IPS-18a (cell line): ENCODE measurements at regions not wholly inside any gene's neighbourhood (a gene's known extent, or its start where the extent isn't known, plus 50 kb on each side); places are given as distances from the start of the nearest gene placed in this dataset.
"Not testable (repeated sequence)": the region's sequence is repeated elsewhere in the genome, so short reads cannot be mapped to it uniquely, and the experiment has no call there.

ENCODE experiments used
- H3K27ac ChIP-seq: one replicate; pipeline ENCODE4 v1.5.1; 2013; ENCODE audit warnings: low read length
- H3K27me3 ChIP-seq: one replicate; pipeline ENCODE4 v1.6.1; 2013; ENCODE audit warnings: mild to moderate bottlenecking, low read length; ENCODE audit not compliant: control insufficient read depth, insufficient read depth
- H3K36me3 ChIP-seq: one replicate; pipeline ENCODE4 v1.6.1; 2013; ENCODE audit warnings: low read depth, low read length; ENCODE audit not compliant: control insufficient read depth
- H3K4me1 ChIP-seq: one replicate; pipeline ENCODE4 v1.6.1; 2013; ENCODE audit warnings: low read depth, low read length; ENCODE audit not compliant: control insufficient read depth
- H3K4me3 ChIP-seq: one replicate; pipeline ENCODE4 v1.5.1; 2013; ENCODE audit warnings: low read length
- H3K9ac ChIP-seq: one replicate; pipeline ENCODE4 v1.6.1; 2013; ENCODE audit warnings: mild to moderate bottlenecking, low read length, moderate library complexity
- H3K9me3 ChIP-seq: one replicate; pipeline ENCODE4 v1.6.1; 2013; ENCODE audit warnings: low read depth, low read length; ENCODE audit not compliant: control insufficient read depth

- H3K4me1 ChIP-seq: no peaks in the 10 kb centered on the region
- H3K9ac ChIP-seq: no peak overlapping the region
- no peaks in the 10 kb centered on the region for H3K27me3 ChIP-seq
- H3K27ac ChIP-seq: no peak overlapping the region
- no peaks in the 10 kb centered on the region for H3K36me3 ChIP-seq
- no peak overlapping the region for H3K4me3 ChIP-seq
- H3K9me3 ChIP-seq: no peaks in the 10 kb centered on the region
Observed at GRCh38 chr7:13007331-13007730, 319.9 kb downstream of the ARL4A start.

- Histone ChIP-seq H3K27me3 (no peaks in the 10 kb centered on the region), H3K4me1 (no peaks in the 10 kb centered on the region), H3K4me3 (no peak overlapping the region), H3K9ac (no peak overlapping the region), H3K9me3 (no peaks in the 10 kb centered on the region), H3K36me3 (no peaks in the 10 kb centered on the region), H3K27ac (no peak overlapping the region)
Observed at GRCh38 chr7:13009517-13009916, 322.1 kb downstream of the ARL4A start.

- H3K9me3 ChIP-seq: no peaks in the 10 kb centered on the region
- H3K36me3 ChIP-seq: no peaks in the 10 kb centered on the region
- H3K4me1 ChIP-seq: peaks cover 20% of the 10 kb centered on the region
- no peaks in the 10 kb centered on the region for H3K27me3 ChIP-seq
- H3K27ac ChIP-seq: no peak overlapping the region
- no peak overlapping the region for H3K9ac ChIP-seq
- no peak overlapping the region for H3K4me3 ChIP-seq
Observed at GRCh38 chr7:13014011-13014410, 326.6 kb downstream of the ARL4A start.

GRCh38 chr7:13016036-13016581, 328.7 kb downstream of the ARL4A start:
- no peaks in the 10 kb centered on the region for H3K36me3 ChIP-seq
- H3K27me3 ChIP-seq: no peaks in the 10 kb centered on the region
- no peaks in the 10 kb centered on the region for H3K9me3 ChIP-seq
- H3K4me3 ChIP-seq: no peak overlapping the region
- H3K9ac ChIP-seq: no peak overlapping the region
- peaks cover 22% of the 10 kb centered on the region for H3K4me1 ChIP-seq
- no peak overlapping the region for H3K27ac ChIP-seq

GRCh38 chr7:13016592-13017332, 329.3 kb downstream of the ARL4A start:
- Histone ChIP-seq H3K4me3 (no peak overlapping the region), H3K9ac (no peak overlapping the region), H3K27ac (no peak overlapping the region)

GRCh38 chr7:13017333-13017857, 330.0 kb downstream of the ARL4A start:
- no peaks in the 10 kb centered on the region for H3K27me3 ChIP-seq
- H3K9me3 ChIP-seq: no peaks in the 10 kb centered on the region
- peak overlapping the region; percentile 64 for H3K27ac ChIP-seq
- H3K4me3 ChIP-seq: no peak overlapping the region
- H3K36me3 ChIP-seq: no peaks in the 10 kb centered on the region
- H3K4me1 ChIP-seq: peaks cover 33% of the 10 kb centered on the region
- H3K9ac ChIP-seq: no peak overlapping the region

More at GRCh38 chr7:13016592-13017332, 329.3 kb downstream of the ARL4A start:
- H3K9me3 ChIP-seq: no peaks in the 10 kb centered on the region
- peaks cover 27% of the 10 kb centered on the region for H3K4me1 ChIP-seq
- H3K36me3 ChIP-seq: no peaks in the 10 kb centered on the region
- no peaks in the 10 kb centered on the region for H3K27me3 ChIP-seq

GRCh38 chr7:13017881-13018280, 330.4 kb downstream of the ARL4A start:
- no peaks in the 10 kb centered on the region for H3K9me3 ChIP-seq
- no peaks in the 10 kb centered on the region for H3K36me3 ChIP-seq
- H3K27ac ChIP-seq: peak overlapping the region; percentile 64
- H3K4me3 ChIP-seq: no peak overlapping the region
- H3K4me1 ChIP-seq: peaks cover 38% of the 10 kb centered on the region
- H3K9ac ChIP-seq: no peak overlapping the region
- H3K27me3 ChIP-seq: no peaks in the 10 kb centered on the region

GRCh38 chr7:13021566-13022300, 334.3 kb downstream of the ARL4A start:
- H3K27ac ChIP-seq: no peak overlapping the region
- H3K9ac ChIP-seq: no peak overlapping the region
- peaks cover 31% of the 10 kb centered on the region for H3K4me1 ChIP-seq
- no peaks in the 10 kb centered on the region for H3K9me3 ChIP-seq
- no peak overlapping the region for H3K4me3 ChIP-seq
- H3K27me3 ChIP-seq: no peaks in the 10 kb centered on the region
- H3K36me3 ChIP-seq: no peaks in the 10 kb centered on the region

- no peaks in the 10 kb centered on the region for H3K27me3 ChIP-seq
- no peak overlapping the region for H3K27ac ChIP-seq
- no peak overlapping the region for H3K9ac ChIP-seq
- no peaks in the 10 kb centered on the region for H3K36me3 ChIP-seq
- H3K4me3 ChIP-seq: no peak overlapping the region
- H3K9me3 ChIP-seq: no peaks in the 10 kb centered on the region
- peaks cover 16% of the 10 kb centered on the region for H3K4me1 ChIP-seq
Observed at GRCh38 chr7:13024121-13024674, 336.8 kb downstream of the ARL4A start.

- peaks cover 16% of the 10 kb centered on the region for H3K4me1 ChIP-seq
- H3K36me3 ChIP-seq, H3K4me3 ChIP-seq, H3K9ac ChIP-seq, H3K9me3 ChIP-seq, H3K27me3 ChIP-seq, H3K27ac ChIP-seq: not testable (repeated sequence)
Observed at GRCh38 chr7:13025043-13025442, 337.6 kb downstream of the ARL4A start.

- Histone ChIP-seq H3K9ac (no peak overlapping the region), H3K4me3 (no peak overlapping the region), H3K27me3 (no peaks in the 10 kb centered on the region), H3K36me3 (no peaks in the 10 kb centered on the region), H3K9me3 (no peaks in the 10 kb centered on the region), H3K4me1 (peaks cover 15% of the 10 kb centered on the region), H3K27ac (no peak overlapping the region)
Observed at GRCh38 chr7:13027321-13027720, 339.9 kb downstream of the ARL4A start.
